ENCODE measurements at regions not wholly inside any gene's neighbourhood (a gene's known extent, or its start where the extent isn't known, plus 50 kb on each side); places are given as distances from the start of the nearest gene placed in this dataset.

GRCh38 chr12:45575823-45576475 lies 153.6 kb upstream of the ARID2 start:
- Histone ChIP-seq H3K4me1 (ENCODE audit: low read depth, poor library complexity, severe bottlenecking) (no peaks in the 10 kb centered on the region), H3K27me3 (ENCODE audit: insufficient read depth, low read depth) (no peaks in the 10 kb centered on the region), H3K36me3 (ENCODE audit: insufficient read depth) (no peaks in the 10 kb centered on the region), H2AFZ (ENCODE audit: low read depth) (no peak overlapping the region), H3K79me2 (ENCODE audit: insufficient read depth, low read depth) (no peaks in the 10 kb centered on the region), H3K27ac (no peak overlapping the region), H4K20me1 (ENCODE audit: insufficient read depth) (no peaks in the 10 kb centered on the region), H3K4me3 (IDR thresholded peaks at IDR 0.05; ENCODE audit: insufficient read depth, low read depth, low read length) (no peak overlapping the region), H3K4me2 (no peak overlapping the region), H3K9ac (no peak overlapping the region)
- TF ChIP-seq CTCF (conservative IDR thresholded peaks at IDR 0.05; ENCODE audit: low read depth, low read length): no peak

GRCh38 chr12:45577844-45578399 lies 151.6 kb upstream of the ARID2 start:
- Histone ChIP-seq H3K27ac (no peak overlapping the region), H3K4me1 (ENCODE audit: low read depth, poor library complexity, severe bottlenecking) (no peaks in the 10 kb centered on the region), H3K79me2 (ENCODE audit: insufficient read depth, low read depth) (no peaks in the 10 kb centered on the region), H2AFZ (ENCODE audit: low read depth) (no peak overlapping the region), H3K4me3 (IDR thresholded peaks at IDR 0.05; ENCODE audit: insufficient read depth, low read depth, low read length) (no peak overlapping the region), H3K4me2 (no peak overlapping the region), H4K20me1 (ENCODE audit: insufficient read depth) (no peaks in the 10 kb centered on the region), H3K27me3 (ENCODE audit: insufficient read depth, low read depth) (no peaks in the 10 kb centered on the region), H3K36me3 (ENCODE audit: insufficient read depth) (no peaks in the 10 kb centered on the region), H3K9ac (no peak overlapping the region)
- no peak for TF ChIP-seq CTCF (conservative IDR thresholded peaks at IDR 0.05; ENCODE audit: low read depth, low read length)

- Histone ChIP-seq H3K27me3 (ENCODE audit: insufficient read depth, low read depth) (no peaks in the 10 kb centered on the region), H3K4me3 (IDR thresholded peaks at IDR 0.05; ENCODE audit: insufficient read depth, low read depth, low read length) (no peak overlapping the region), H3K9ac (no peak overlapping the region), H3K79me2 (ENCODE audit: insufficient read depth, low read depth) (no peaks in the 10 kb centered on the region), H3K4me2 (no peak overlapping the region), H4K20me1 (ENCODE audit: insufficient read depth) (no peaks in the 10 kb centered on the region), H3K36me3 (ENCODE audit: insufficient read depth) (no peaks in the 10 kb centered on the region), H2AFZ (ENCODE audit: low read depth) (no peak overlapping the region), H3K27ac (no peak overlapping the region), H3K4me1 (ENCODE audit: low read depth, poor library complexity, severe bottlenecking) (no peaks in the 10 kb centered on the region)
- no peak for TF ChIP-seq CTCF (conservative IDR thresholded peaks at IDR 0.05; ENCODE audit: low read depth, low read length)
Observed at GRCh38 chr12:45580356-45580969, 149.0 kb upstream of the ARID2 start.

- no peak for TF ChIP-seq CTCF (conservative IDR thresholded peaks at IDR 0.05; ENCODE audit: low read depth, low read length)
- Histone ChIP-seq H3K4me3 (IDR thresholded peaks at IDR 0.05; ENCODE audit: insufficient read depth, low read depth, low read length) (no peak overlapping the region), H3K9ac (no peak overlapping the region), H3K4me2 (no peak overlapping the region), H3K79me2 (ENCODE audit: insufficient read depth, low read depth) (no peaks in the 10 kb centered on the region), H3K4me1 (ENCODE audit: low read depth, poor library complexity, severe bottlenecking) (no peaks in the 10 kb centered on the region), H3K27ac (no peak overlapping the region), H3K36me3 (ENCODE audit: insufficient read depth) (no peaks in the 10 kb centered on the region), H3K27me3 (ENCODE audit: insufficient read depth, low read depth) (no peaks in the 10 kb centered on the region), H2AFZ (ENCODE audit: low read depth) (no peak overlapping the region), H4K20me1 (ENCODE audit: insufficient read depth) (no peaks in the 10 kb centered on the region)
Observed at GRCh38 chr12:45581112-45581511, 148.4 kb upstream of the ARID2 start.

All from KMS-11 (cell line).